D721Med (cell line): ENCODE measurements at regions not wholly inside any gene's neighbourhood (a gene's known extent, or its start where the extent isn't known, plus 50 kb on each side); places are given as distances from the start of the nearest gene placed in this dataset.
A peak's percentile ranks its signal among the peaks of the same experiment; 100 is the strongest.

Source experiments
- DNase-seq: peaks from one replicate; pipeline ENCODE4 v3.0.0; 2011; ENCODE audit warnings: low spot score; ENCODE audit not compliant: insufficient read length
- FAIRE-seq: peaks from 2 replicates; lab custom pipeline; 2011; peaks lifted over from hg19 to GRCh38; lab: Jason Lieb, UNC
- TF ChIP-seq, protein P1 (sequence below): IDR thresholded peaks from 2 replicates; pipeline ENCODE4 v1.5.1; 2012; ENCODE audit warnings: mild to moderate bottlenecking, control low read depth; ENCODE audit not compliant: insufficient read depth; ENCODE audit errors: missing control alignments

DNA sequence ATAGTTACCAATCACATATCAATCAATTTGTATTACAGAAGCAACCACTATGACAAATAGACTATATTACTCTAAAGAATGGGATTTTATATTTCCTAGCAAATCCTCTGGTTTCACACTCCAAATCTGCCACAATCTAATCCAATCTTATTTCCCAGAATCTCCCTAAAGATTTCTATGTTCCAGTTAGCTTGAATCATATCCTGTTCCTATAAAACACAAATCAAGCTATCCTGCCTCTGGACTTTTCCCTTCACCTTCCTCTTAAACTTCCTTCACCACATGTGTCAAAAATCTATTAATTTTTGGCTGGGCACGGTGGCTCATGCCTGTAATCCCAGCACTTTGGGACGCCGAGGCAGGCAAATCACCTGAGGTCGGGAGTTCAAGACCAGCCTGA, 50.0 kb downstream of the PIK3C2A start:
- TF ChIP-seq, protein P1, sequence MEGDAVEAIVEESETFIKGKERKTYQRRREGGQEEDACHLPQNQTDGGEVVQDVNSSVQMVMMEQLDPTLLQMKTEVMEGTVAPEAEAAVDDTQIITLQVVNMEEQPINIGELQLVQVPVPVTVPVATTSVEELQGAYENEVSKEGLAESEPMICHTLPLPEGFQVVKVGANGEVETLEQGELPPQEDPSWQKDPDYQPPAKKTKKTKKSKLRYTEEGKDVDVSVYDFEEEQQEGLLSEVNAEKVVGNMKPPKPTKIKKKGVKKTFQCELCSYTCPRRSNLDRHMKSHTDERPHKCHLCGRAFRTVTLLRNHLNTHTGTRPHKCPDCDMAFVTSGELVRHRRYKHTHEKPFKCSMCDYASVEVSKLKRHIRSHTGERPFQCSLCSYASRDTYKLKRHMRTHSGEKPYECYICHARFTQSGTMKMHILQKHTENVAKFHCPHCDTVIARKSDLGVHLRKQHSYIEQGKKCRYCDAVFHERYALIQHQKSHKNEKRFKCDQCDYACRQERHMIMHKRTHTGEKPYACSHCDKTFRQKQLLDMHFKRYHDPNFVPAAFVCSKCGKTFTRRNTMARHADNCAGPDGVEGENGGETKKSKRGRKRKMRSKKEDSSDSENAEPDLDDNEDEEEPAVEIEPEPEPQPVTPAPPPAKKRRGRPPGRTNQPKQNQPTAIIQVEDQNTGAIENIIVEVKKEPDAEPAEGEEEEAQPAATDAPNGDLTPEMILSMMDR, result no peak
- FAIRE-seq, result no peak

GRCh38 chr11:17156283-17156682, 51.5 kb downstream of the PIK3C2A start:
- TF ChIP-seq, protein P1, result no peak
- no peak for DNase-seq
- FAIRE-seq, result no peak

More for the DNA sequence above, 50.0 kb downstream of the PIK3C2A start:
- no peak for DNase-seq

- TF ChIP-seq, protein P1, result no peak
- DNase-seq (no peak), FAIRE-seq (peak; percentile 16)
Measured at GRCh38 chr11:17154409-17155159, 53.2 kb downstream of the PIK3C2A start.

DNA sequence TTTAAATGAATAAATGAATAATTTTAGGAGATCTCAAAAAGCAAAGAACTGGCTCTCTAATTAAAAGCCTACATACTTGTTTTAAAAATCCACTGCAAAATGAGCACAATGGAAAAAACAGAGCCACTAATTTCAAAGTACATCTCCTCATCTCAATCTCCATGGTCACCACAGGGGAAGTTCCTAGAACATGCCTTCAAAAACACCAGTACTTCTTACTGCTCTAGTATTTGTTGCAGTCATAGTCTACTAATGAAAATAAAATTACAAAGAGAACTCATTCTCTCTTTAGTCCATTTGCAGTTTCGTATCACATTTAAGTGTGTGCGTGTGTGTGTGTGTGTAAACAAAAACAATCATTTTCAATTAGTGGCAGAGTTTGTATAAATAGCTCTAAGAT, 54.0 kb downstream of the PIK3C2A start:
- TF ChIP-seq, protein P1, result no peak

GRCh38 chr11:17152306-17152705, 55.5 kb downstream of the PIK3C2A start:
- FAIRE-seq (no peak), DNase-seq (no peak)
- TF ChIP-seq, protein P1, result no peak

More for the DNA sequence above, 54.0 kb downstream of the PIK3C2A start:
- DNase-seq (no peak), FAIRE-seq (no peak)

DNA sequence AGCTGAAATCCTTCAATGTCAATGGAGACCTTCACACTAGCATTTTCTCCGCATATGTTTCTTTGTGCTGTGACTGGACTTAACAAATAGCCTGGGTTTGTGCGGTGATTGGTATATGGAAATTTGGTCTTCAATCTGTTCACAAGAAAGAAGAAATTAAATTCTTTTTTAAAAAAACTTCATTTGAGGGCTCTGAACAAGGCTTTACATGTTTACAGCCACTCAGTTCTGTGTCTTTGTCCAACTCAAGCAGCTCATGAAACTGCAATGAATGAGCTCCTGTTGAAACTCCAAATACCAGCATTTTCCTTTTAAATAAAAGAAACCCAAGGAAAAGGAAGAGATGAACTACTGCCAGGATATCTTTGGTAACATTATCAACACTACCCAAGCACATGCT, 57.3 kb downstream of the PIK3C2A start:
- TF ChIP-seq, protein P1, result no peak
- DNase-seq (no peak), FAIRE-seq (no peak)

DNA sequence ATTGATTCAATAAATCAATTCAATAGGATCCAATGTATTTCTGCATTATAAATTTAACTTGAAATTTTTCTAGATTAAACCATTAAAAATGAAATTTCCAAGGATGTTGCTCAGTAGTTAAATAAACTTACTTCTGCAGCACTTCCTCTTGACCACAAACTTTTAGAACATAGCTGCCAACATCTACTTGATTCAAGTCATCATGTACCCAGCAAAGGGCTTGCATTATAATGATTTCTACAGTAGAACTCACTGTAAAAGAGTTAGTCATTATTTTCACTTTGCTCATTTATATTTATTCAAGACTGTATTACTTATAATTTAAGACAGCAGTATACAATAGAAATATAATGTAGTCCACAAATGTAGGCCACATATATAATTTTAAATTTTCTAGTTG, 59.2 kb downstream of the PIK3C2A start:
- FAIRE-seq, result no peak

More for the DNA sequence above, 59.2 kb downstream of the PIK3C2A start:
- DNase-seq, result no peak
- TF ChIP-seq, protein P1, result no peak
